WTC11 (cell line): ENCODE measurements at regions not wholly inside any gene's neighbourhood (a gene's known extent, or its start where the extent isn't known, plus 50 kb on each side); places are given as distances from the start of the nearest gene placed in this dataset.

Source experiments
- ATF6 ChIP-seq: sonication (generic); formaldehyde crosslinking; IDR thresholded peaks from 2 replicates; pipeline ENCODE4 v1.8.1; 2023; ENCODE audit warnings: mild to moderate bottlenecking, missing genetic modification reagents
- CREM ChIP-seq: sonication (generic); formaldehyde crosslinking; IDR thresholded peaks from 2 replicates; pipeline ENCODE4 v1.8.1; 2022; ENCODE audit warnings: mild to moderate bottlenecking, missing genetic modification reagents, moderate library complexity
- CTCF ChIP-seq: fragments of 200-600 bp; IDR thresholded peaks from 2 replicates; pipeline ENCODE4 v1.8.0; 2022; ENCODE audit warnings: antibody characterized with exemption
- FOXK1 ChIP-seq: sonication (generic); formaldehyde crosslinking; IDR thresholded peaks from 2 replicates; pipeline ENCODE4 v1.8.0; 2022; ENCODE audit warnings: mild to moderate bottlenecking, moderate library complexity, missing genetic modification reagents
- KAT7 ChIP-seq: sonication (generic); formaldehyde crosslinking; IDR thresholded peaks from 2 replicates; pipeline ENCODE4 v1.8.1; 2023; ENCODE audit warnings: missing genetic modification reagents, mild to moderate bottlenecking, borderline replicate concordance
- NR1H2 ChIP-seq: sonication (generic); formaldehyde crosslinking; IDR thresholded peaks from 2 replicates; pipeline ENCODE4 v1.9.0; 2021; ENCODE audit warnings: mild to moderate bottlenecking, moderate library complexity, missing genetic modification reagents
- RELA ChIP-seq: sonication (generic); formaldehyde crosslinking; IDR thresholded peaks from 2 replicates; pipeline ENCODE4 v1.8.1; 2022; ENCODE audit warnings: missing genetic modification reagents, mild to moderate bottlenecking, borderline replicate concordance
- TEAD1 ChIP-seq: sonication (generic); formaldehyde crosslinking; IDR thresholded peaks from 2 replicates; pipeline ENCODE4 v1.8.0; 2022; ENCODE audit warnings: mild to moderate bottlenecking, missing genetic modification reagents
- USF1 ChIP-seq: sonication (generic); formaldehyde crosslinking; IDR thresholded peaks from 2 replicates; pipeline ENCODE4 v1.8.0; 2022; ENCODE audit warnings: mild to moderate bottlenecking, missing genetic modification reagents
- ZBTB21 ChIP-seq: sonication (generic); formaldehyde crosslinking; IDR thresholded peaks from 2 replicates; pipeline ENCODE4 v1.8.1; 2023; ENCODE audit warnings: mild to moderate bottlenecking, missing genetic modification reagents, borderline replicate concordance
- ZNF396 ChIP-seq: fragments of 250-450 bp; sonication (Bioruptor Pico); IDR thresholded peaks from 2 replicates; pipeline ENCODE4 v1.8.0; 2021; ENCODE audit warnings: mild to moderate bottlenecking, moderate library complexity, borderline replicate concordance
- ZNF512 ChIP-seq: sonication (generic); formaldehyde crosslinking; IDR thresholded peaks from 2 replicates; pipeline ENCODE4 v1.8.1; 2022; ENCODE audit warnings: missing genetic modification reagents, borderline replicate concordance

GRCh38 chr3:194246709-194247349 is 104.3 kb downstream of the CPN2 start:
- TF ChIP-seq ATF6 (CRISPR knock-in tag) = no peak
- no peak for TF ChIP-seq CTCF
- no peak for TF ChIP-seq ZNF512
- no peak for TF ChIP-seq USF1 (CRISPR knock-in tag)
- no peak for TF ChIP-seq ZBTB21 (CRISPR knock-in tag)
- TF ChIP-seq NR1H2 = no peak
- TF ChIP-seq FOXK1 = no peak
- TF ChIP-seq ZNF396 (CRISPR knock-in tag) = no peak
- no peak for TF ChIP-seq KAT7 (CRISPR knock-in tag)
- TF ChIP-seq TEAD1 (CRISPR knock-in tag) = no peak
- no peak for TF ChIP-seq CREM (CRISPR knock-in tag)
- TF ChIP-seq RELA = no peak
